HepG2 (cell line): ENCODE measurements at regions not wholly inside any gene's neighbourhood (a gene's known extent, or its start where the extent isn't known, plus 50 kb on each side); places are given as distances from the start of the nearest gene placed in this dataset.

ENCODE experiments used
- ATAC-seq: fragments of 200-7000 bp; cut with Tn5 transposase; 3 replicates; pipeline ENCODE4 v1.9.1; 2020; ENCODE audit warnings: mild to moderate bottlenecking, moderate library complexity
- BruUV-seq: library from RNA; stranded (reverse); fragments of 400-500 nt; replicated peaks from 2 replicates; lab custom pipeline; 2021; lab: Mats Ljungman, UMichigan
- CTCF ChIA-PET: fragments of 300-600 bp; formaldehyde crosslinking; extraction: SDS; loops from one replicate; lab custom pipeline; 2021; ENCODE audit warnings: low total read pairs, inconsistent platforms, low intra/inter-chr PET ratio; lab: Yijun Ruan, JAX
- POLR2A ChIA-PET: fragments of 350-600 bp; sonication (Branson Sonifier 250); formaldehyde crosslinking; loops from one replicate; lab custom pipeline; 2020; ENCODE audit warnings: antibody characterized with exemption, inconsistent platforms; lab: Yijun Ruan, JAX
- DNase-seq: peaks from one replicate; pipeline ENCODE4 v3.0.0-alpha.2; 2015; ENCODE audit warnings: low spot score
- FAIRE-seq: peaks from 3 replicates; lab custom pipeline; 2011; peaks lifted over from hg19 to GRCh38; lab: Jason Lieb, UNC
- H2AFZ ChIP-seq: one replicate; pipeline ENCODE4 v1.6.1; 2011; ENCODE audit warnings: low read length, inconsistent platforms
- H3K27ac ChIP-seq: fragments of 300-600 bp; 3 replicates; pipeline ENCODE4 v1.8.0; 2011; ENCODE audit warnings: mixed run types, mild to moderate bottlenecking, mixed read lengths, low read length, inconsistent platforms; ENCODE audit not compliant: insufficient read depth; ENCODE audit errors: extremely low read length
- H3K27me3 ChIP-seq, 2 experiments: fragments of 200-600 bp in 1 of 2; 2 replicates in 1 of 2; 3 replicates in 1 of 2; pipeline versions ENCODE4 v1.6.0 to v1.8.0; 2011; ENCODE audit warnings: low read length in 2 of 2, mild to moderate bottlenecking in 2 of 2, moderate library complexity in 2 of 2, inconsistent platforms in 1 of 2; ENCODE audit not compliant: insufficient read depth in 2 of 2, control insufficient read depth in 1 of 2
- H3K36me3 ChIP-seq, 2 experiments: fragments of 200-600 bp in 1 of 2; replicated peaks in 1 of 2; 2 replicates in 1 of 2; 3 replicates in 1 of 2; pipeline versions ENCODE4 v1.5.1 to v1.8.0; 2011; ENCODE audit warnings: low read length in 2 of 2, inconsistent platforms in 1 of 2; ENCODE audit not compliant: insufficient read depth in 2 of 2, control insufficient read depth in 1 of 2
- H3K4me1 ChIP-seq: 2 replicates; pipeline ENCODE4 v1.5.1; 2012; ENCODE audit warnings: low read length, inconsistent platforms; ENCODE audit not compliant: insufficient read depth
- H3K4me2 ChIP-seq: 2 replicates; pipeline ENCODE4 v1.6.0; 2011; ENCODE audit warnings: low read depth, low read length, inconsistent platforms
- H3K4me3 ChIP-seq, 3 experiments: fragments of 200-600 bp in 1 of 3; sonication (generic), shearing (Covaris generic) in 1 of 3; replicated peaks in 1 of 3; 2 replicates each; pipeline ENCODE4 v1.5.1; 2011 to 2016; ENCODE audit warnings: low read length in 3 of 3, inconsistent platforms in 2 of 3, low read depth in 2 of 3, mild to moderate bottlenecking in 2 of 3, control low read depth in 1 of 3, mixed read lengths in 1 of 3; ENCODE audit not compliant: insufficient read depth in 1 of 3
- H3K79me2 ChIP-seq: one replicate; pipeline ENCODE4 v1.6.1; 2011; ENCODE audit warnings: low read length, inconsistent platforms; ENCODE audit not compliant: insufficient read depth
- H3K9ac ChIP-seq: 2 replicates; pipeline ENCODE4 v1.6.0; 2011; ENCODE audit warnings: mild to moderate bottlenecking, low read depth, low read length, inconsistent platforms; ENCODE audit not compliant: insufficient read depth
- H3K9me3 ChIP-seq: 2 replicates; pipeline ENCODE4 v1.5.1; 2012; ENCODE audit warnings: mild to moderate bottlenecking, low read length
- H4K20me1 ChIP-seq: 2 replicates; pipeline ENCODE4 v1.6.0; 2011; ENCODE audit warnings: inconsistent platforms, mild to moderate bottlenecking, low read length, moderate library complexity; ENCODE audit not compliant: insufficient read depth
- TEF ChIP-seq: sonication (generic); formaldehyde crosslinking; IDR thresholded peaks from 2 replicates; pipeline ENCODE4 v1.5.0; 2020; ENCODE audit warnings: missing genetic modification reagents
- ZNF180 ChIP-seq: sonication (generic); formaldehyde crosslinking; IDR thresholded peaks from 2 replicates; pipeline ENCODE4 v1.4.0; 2020; ENCODE audit warnings: low read depth, missing genetic modification reagents, borderline replicate concordance
- in situ Hi-C: cut with HindIII; loops from 2 replicates; pipeline ENCODE4 v1.10.0; 2017; ENCODE audit warnings: low pct_unique_long_range_greater_than_20kb; ENCODE audit not compliant: extremely low pct_ligation_motif_present
- intact Hi-C: fragments of 100-400 bp; cut with micrococcal nuclease; formaldehyde crosslinking; loops from one replicate; pipeline ENCODE4 v1.10.0; 2022; ENCODE audit not compliant: unreplicated experiment
- TF ChIP-seq, protein P1 (sequence below): IDR thresholded peaks from 2 replicates; pipeline ENCODE4 v1.6.1; 2016; ENCODE audit warnings: low read depth, control low read depth
- TF ChIP-seq, protein P2 (sequence below): sonication (generic); formaldehyde crosslinking; IDR thresholded peaks from 2 replicates; pipeline ENCODE4 v1.5.0; 2020; ENCODE audit warnings: missing genetic modification reagents, mild to moderate bottlenecking, borderline replicate concordance

DNA sequence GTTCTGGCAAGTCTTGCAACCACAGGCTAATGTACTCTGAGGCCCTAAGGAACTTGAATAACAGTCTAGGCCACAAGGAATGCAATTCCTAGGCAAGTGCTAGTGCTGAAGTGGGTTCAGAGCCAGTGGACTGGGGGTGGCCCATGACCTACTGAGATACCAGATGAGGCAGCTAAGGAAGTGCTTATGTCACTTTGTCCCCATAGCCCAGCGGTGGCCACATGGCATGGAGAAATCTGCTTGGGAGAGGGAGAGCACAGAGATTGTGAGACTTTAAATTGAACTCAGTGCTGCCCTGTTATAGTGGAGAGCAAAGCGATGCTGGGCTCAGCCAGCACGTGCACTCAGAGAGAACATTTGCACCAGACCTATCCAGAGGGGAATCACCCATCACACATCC, 629.5 kb downstream of the JRKL start (continued):
- TF ChIP-seq, protein P1, sequence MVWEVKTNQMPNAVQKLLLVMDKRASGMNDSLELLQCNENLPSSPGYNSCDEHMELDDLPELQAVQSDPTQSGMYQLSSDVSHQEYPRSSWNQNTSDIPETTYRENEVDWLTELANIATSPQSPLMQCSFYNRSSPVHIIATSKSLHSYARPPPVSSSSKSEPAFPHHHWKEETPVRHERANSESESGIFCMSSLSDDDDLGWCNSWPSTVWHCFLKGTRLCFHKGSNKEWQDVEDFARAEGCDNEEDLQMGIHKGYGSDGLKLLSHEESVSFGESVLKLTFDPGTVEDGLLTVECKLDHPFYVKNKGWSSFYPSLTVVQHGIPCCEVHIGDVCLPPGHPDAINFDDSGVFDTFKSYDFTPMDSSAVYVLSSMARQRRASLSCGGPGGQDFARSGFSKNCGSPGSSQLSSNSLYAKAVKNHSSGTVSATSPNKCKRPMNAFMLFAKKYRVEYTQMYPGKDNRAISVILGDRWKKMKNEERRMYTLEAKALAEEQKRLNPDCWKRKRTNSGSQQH = no peak
- TF ChIP-seq, all 625 proteins: peak for 0

DNA sequence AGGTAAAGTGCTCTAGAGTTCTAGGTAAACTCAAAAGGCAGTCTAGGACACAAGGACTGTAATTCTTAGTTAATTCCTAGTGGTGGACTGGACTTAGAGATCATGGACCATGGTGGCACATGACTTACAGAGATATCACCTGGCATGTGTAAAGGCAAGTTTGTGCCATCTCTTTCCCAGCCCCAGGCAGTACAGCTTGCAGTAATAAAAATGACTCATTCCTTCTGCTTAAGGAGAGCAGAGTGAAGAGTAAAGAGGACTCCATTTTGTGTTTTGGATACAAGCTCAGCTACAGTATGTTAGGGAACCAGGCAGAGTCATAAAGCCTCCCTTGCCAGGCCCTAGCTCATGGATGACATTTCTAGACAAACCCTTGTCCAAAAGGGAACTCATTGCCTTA, 629.9 kb downstream of the JRKL start:
- in situ Hi-C loops = no loop called here
- BruUV-seq = no TSS peak

More for the DNA sequence above, 629.9 kb downstream of the JRKL start:
- Histone ChIP-seq H3K9ac (no peak overlapping the region), H3K27me3 (no peaks in the 10 kb centered on the region), H2AFZ (no peak overlapping the region), H3K27ac (no peak overlapping the region), H4K20me1 (no peaks in the 10 kb centered on the region), H3K4me2 (no peak overlapping the region), H3K79me2 (no peaks in the 10 kb centered on the region), H3K4me1 (no peaks in the 10 kb centered on the region), H3K9me3 (no peaks in the 10 kb centered on the region), H3K4me3 (no peak overlapping the region), H3K36me3 (no peaks in the 10 kb centered on the region)
- TF ChIP-seq TEF (CRISPR knock-in tag) (no peak), ZNF180 (CRISPR knock-in tag) (no peak)
- TF ChIP-seq, protein P2, sequence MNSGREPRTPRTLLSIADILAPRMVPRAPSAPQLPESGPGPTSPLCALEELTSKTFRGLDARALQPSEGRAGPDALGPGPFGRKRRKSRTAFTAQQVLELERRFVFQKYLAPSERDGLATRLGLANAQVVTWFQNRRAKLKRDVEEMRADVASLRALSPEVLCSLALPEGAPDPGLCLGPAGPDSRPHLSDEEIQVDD (CRISPR knock-in tag) = no peak
- intact Hi-C loops = no loop called here
- ChIA-PET CTCF (no interaction called here), POLR2A (no interaction called here)
- DNase-seq = no peak
- no peak for FAIRE-seq
- no peak for ATAC-seq
